ENCODE measurements at regions not wholly inside any gene's neighbourhood (a gene's known extent, or its start where the extent isn't known, plus 50 kb on each side); places are given as distances from the start of the nearest gene placed in this dataset.
"Not testable (repeated sequence)": the region's sequence is repeated elsewhere in the genome, so short reads cannot be mapped to it uniquely, and the experiment has no call there.

DNA sequence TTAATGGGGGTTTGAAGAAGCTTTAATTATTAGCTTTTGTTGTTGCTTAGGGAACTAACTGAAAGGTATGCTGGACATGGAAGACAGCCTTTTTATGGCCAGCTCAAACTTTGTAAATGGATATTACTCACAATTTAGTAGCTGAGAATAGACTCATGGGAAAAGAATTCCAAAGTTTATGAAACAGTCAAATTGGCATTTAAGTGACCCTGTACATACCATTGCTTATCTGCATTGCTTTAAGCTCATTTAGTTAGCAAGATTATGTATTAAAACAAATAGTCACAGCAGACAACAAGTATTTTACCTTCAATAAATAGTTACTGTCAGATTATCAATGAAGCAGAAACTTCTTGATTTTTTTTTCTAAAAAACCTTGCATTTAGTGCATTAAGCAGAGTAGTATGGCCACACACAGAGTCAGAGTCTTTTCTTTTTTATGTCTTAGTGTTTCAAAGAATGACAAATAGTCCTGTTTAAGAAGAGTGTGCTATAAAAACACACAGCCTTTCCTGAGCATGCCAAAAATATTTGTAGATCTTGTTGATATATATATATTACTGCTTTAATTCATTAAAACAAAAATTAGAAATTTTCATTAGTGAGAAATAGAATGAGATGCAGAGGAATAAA, 102.2 kb downstream of the TTC6 start:
- no peak for TF ChIP-seq POLR2A (IDR thresholded peaks at IDR 0.05; ENCODE audit: low read depth, low read length)
- FAIRE-seq (no peak), DNase-seq (ENCODE audit: insufficient read length, low spot score) (no peak)

DNA sequence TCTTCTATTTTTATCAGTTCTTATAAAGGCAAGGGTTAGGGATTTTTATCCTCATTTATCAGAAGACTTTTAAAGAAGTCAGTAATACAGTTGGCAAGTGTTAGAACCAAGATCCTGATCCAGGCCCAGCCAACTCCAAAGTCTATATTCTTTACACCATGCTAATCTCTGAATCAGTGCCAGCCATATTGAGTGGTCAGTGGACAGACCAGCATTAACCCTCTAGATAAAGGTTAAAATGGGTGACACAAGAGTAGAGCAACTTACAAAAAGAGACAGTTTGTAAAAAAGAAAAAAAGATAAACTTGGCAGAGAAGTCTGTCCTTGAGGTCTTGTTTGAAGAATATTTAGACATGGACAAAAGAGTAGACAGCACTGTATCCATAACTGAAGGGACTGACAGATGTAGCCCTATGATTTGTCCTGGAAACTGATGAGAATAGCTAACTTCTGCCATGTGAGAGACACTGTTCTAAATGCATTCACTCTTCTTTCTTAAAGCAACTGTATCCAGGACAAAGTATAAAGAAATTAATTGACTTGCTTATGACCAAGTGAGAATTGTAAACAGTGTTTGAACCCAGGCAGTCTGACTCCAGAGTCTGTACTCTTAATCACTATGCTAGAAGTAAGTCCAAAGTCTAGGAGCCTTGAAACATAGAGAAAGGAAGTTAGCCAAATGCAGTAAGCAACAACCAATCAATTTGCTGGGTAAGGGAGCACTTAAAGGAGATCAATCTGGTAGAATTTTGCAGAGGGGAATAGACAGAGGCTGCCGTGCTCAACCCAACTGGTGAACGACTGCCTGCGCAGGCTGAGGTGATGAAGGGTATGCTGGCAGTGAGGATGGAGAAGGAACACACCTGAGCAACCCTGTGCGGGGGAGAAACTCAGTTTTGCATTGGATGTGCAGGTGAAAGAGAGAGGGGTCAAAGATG, 103.7 kb downstream of the TTC6 start:
- FAIRE-seq: no peak
- TF ChIP-seq POLR2A (IDR thresholded peaks at IDR 0.05; ENCODE audit: low read depth, low read length): no peak
- DNase-seq (ENCODE audit: insufficient read length, low spot score): no peak

- no peak for TF ChIP-seq POLR2A (IDR thresholded peaks at IDR 0.05; ENCODE audit: low read depth, low read length)
- no peak for DNase-seq (ENCODE audit: insufficient read length, low spot score)
- FAIRE-seq: no peak
Observed at GRCh38 chr14:37707716-37708115, 112.3 kb downstream of the TTC6 start.

- FAIRE-seq: no peak
- DNase-seq (ENCODE audit: insufficient read length, low spot score): no peak
- no peak for TF ChIP-seq POLR2A (IDR thresholded peaks at IDR 0.05; ENCODE audit: low read depth, low read length)
Observed at GRCh38 chr14:37708481-37708880, 113.1 kb downstream of the TTC6 start.

DNA sequence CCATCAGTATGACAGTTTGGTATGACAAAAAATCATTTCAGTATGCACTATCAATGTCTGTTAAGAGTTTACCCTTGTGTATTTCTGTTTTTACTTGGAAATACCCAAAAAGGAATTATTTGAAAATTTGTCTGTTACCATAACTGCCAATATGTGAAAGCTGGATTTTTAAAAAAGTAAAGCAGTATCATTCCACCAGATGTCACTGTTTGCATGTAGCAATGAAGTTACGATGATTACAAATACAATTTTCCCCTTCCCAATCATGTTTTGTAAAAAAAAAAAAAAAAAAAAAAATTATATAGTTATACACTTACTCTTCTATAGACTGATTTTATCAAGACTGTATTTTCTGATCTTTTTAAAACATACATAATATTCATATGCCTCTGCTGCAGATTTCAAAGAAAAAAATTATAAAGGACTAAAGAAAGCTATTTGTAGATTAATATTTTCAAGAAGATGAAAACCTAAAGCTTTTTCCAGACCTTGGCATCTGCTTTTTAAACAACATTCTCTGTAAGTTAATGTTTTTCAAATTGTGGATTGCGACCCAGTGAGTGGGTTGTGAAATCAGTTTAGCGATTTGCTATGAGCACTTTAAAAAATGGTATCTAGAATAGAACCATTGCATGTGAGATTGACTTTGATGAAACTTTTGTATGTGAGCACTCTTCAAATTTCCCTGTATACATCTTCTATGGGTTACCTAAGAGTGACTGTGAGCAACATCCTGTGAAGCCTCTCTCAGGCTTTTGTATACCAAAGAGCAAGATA, 114.2 kb downstream of the TTC6 start:
- FAIRE-seq: no peak
- TF ChIP-seq POLR2A (IDR thresholded peaks at IDR 0.05; ENCODE audit: low read depth, low read length): no peak
- DNase-seq (ENCODE audit: insufficient read length, low spot score): no peak

- no peak for FAIRE-seq
- DNase-seq (ENCODE audit: insufficient read length, low spot score): no peak
- TF ChIP-seq POLR2A (IDR thresholded peaks at IDR 0.05; ENCODE audit: low read depth, low read length): no peak
Observed at GRCh38 chr14:37711356-37711830, 116.0 kb downstream of the TTC6 start.

- TF ChIP-seq POLR2A (IDR thresholded peaks at IDR 0.05; ENCODE audit: low read depth, low read length): no peak
- FAIRE-seq (no peak), DNase-seq (ENCODE audit: insufficient read length, low spot score) (no peak)
Observed at GRCh38 chr14:37711831-37712475, 116.5 kb downstream of the TTC6 start.

- DNase-seq (ENCODE audit: insufficient read length, low spot score); FAIRE-seq: not testable (repeated sequence)
Observed at GRCh38 chr14:37712476-37712860, 117.0 kb downstream of the TTC6 start.

DNA sequence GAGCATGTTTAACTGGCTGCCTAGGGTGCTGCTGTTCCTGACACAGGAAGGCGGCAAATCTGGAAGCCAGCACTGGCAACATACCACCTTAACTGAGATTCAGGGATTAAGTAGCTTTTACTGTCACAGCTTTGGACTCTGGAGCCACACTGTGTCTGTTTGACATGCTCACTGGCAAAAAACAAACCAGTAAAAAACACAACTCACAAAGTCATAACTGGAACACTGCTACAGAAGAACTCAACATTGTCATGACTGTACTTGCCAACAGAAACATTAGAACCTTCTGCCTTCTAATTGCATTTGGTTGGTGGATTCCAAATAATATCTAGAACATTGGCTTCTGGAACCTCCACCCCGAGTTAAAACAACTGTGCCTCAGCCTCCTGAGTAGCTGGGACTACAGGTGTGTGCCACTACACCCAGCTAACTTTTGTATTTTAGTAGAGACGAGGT, 117.6 kb downstream of the TTC6 start:
- TF ChIP-seq POLR2A (IDR thresholded peaks at IDR 0.05; ENCODE audit: low read depth, low read length): no peak
- FAIRE-seq: no peak
- no peak for DNase-seq (ENCODE audit: insufficient read length, low spot score)

GRCh38 chr14:37720131-37720530, 124.7 kb downstream of the TTC6 start:
- no peak for DNase-seq (ENCODE audit: insufficient read length, low spot score)
- no peak for FAIRE-seq
- TF ChIP-seq POLR2A (IDR thresholded peaks at IDR 0.05; ENCODE audit: low read depth, low read length): no peak

GRCh38 chr14:37721976-37722659, 126.7 kb downstream of the TTC6 start:
- no peak for DNase-seq (ENCODE audit: insufficient read length, low spot score)
- no peak for FAIRE-seq
- TF ChIP-seq POLR2A (IDR thresholded peaks at IDR 0.05; ENCODE audit: low read depth, low read length): no peak

- no peak for TF ChIP-seq POLR2A (IDR thresholded peaks at IDR 0.05; ENCODE audit: low read depth, low read length)
- no peak for DNase-seq (ENCODE audit: insufficient read length, low spot score)
- FAIRE-seq: no peak
Observed at GRCh38 chr14:37723515-37723914, 128.1 kb downstream of the TTC6 start.

DNA sequence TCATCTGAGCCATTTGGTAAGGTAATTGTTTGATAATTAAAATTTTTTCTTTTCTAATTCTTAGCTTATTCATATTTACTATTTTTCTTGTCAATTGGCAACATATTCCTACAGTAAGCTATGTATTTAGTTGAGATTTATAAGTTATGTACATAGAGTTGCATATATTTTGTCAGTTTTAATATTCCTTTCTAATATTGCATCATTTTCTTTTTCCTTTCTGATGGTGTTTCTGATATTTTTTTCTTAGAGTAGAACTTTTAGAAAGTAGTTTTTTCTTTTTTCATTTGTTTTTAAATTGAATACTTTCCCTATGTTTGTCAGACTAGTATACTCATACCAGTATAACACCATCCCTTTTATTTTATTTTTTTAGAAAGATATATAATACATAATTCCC, 131.3 kb downstream of the TTC6 start:
- DNase-seq (ENCODE audit: insufficient read length, low spot score) (no peak), FAIRE-seq (no peak)
- no peak for TF ChIP-seq POLR2A (IDR thresholded peaks at IDR 0.05; ENCODE audit: low read depth, low read length)

Data from H54 (cell line).